Stimulated activated CD8-positive, alpha-beta memory T cell treated with anti-CD3 and anti-CD28 coated beads, Interleukin-2, amount 100 ng/mL, for 48 hours (primary cell): ENCODE measurements at regions not wholly inside any gene's neighbourhood (a gene's known extent, or its start where the extent isn't known, plus 50 kb on each side); places are given as distances from the start of the nearest gene placed in this dataset.

ENCODE experiments used
- DNase-seq, 2 donors: peaks; one replicate each; pipeline ENCODE4 v3.0.0-alpha.2; 2020; ENCODE audit warnings: low read depth in 2 of 2

DNA sequence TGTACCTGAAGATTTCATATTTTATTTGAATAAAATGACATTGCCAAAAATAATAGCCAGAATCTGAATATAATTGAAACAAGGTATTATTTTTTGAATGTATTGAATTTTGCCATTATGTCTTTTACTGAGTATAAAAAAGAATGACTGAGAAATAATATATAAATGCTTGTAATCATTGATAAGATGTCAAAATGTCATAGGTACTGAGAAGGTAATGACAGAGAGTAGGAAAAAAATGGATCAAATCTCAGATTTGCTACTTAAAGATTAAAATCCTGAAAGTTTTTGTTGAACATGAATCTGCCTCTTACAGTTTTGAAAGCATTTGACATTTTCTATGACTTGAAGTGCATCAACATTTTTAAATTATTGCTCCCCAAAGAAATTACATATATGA lies 1069.9 kb upstream of the ADGRL4 start:
- DNase-seq: no peak

DNA sequence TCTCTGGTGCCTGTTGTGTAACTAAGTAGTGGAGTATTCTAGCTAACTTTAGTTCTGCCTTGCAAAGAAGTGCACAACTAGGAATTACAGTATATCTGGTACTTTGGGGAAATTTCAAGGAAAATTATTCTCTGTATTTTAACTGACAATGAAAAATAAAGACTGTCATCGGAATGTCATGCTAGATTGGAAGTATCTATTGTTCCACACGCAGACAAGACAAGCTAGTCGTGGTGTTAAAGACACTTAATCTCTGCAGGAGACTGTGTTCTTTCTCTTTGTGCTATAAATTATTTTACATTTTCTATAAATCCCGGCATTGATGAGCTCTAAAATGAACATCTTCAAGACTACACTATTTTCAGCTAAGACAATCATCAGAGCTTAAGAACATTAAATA lies 1068.8 kb upstream of the ADGRL4 start:
- no peak for DNase-seq

DNA sequence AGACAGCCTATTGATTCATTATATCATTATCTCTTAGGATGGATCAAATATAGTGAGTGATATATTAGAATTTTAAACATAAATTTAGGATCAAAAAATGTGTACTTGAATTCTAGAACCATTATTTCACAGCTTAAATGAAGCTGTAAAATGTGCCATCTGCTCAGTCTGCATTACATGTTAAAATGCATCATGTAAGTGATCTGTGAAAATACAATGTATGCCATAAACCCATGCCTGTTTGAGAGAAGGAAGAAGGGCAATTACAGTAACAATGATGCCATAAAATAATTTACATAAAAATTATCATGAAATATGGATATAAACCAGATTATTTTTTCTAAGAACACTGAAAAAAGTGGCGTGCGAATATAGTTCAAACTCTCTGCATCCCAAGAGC lies 1066.0 kb upstream of the ADGRL4 start:
- no peak for DNase-seq

DNA sequence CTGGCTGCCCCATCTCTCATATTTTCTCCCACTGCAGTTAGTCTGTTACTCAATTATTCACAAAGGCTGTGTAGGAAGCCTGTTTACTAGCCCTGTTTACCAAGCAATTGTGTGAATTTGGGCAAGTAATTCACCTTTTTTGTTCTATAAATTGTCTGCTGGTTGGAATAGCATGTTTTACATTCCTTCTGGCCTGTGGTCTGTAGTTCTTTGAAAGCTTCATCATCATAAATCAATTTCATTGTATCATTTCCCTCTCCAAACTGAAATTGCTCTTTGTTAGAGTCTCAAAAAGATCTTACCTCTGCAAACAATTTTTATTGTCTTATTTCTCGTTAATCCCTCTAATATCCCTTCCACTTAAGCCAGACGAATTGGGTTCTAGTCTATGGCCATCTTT lies 1059.5 kb upstream of the ADGRL4 start:
- DNase-seq: no peak

DNA sequence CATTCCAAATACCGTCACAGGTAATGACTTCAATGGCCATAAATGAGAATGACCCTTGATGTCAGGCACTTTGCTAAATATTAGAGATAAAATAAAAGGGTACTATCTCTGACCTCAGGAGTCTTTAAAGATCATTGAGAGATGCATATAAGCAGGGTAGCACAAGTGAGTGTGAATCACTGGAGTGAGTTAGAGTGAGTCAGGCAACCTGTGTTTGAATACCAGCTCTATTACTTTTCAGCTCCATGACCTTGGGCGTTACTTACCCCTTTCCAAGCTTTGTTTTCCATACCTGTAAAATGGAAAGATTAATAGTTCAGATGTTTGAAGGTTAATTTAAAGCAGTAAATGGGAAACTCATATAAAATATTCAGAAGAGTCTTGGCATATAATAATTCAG lies 1058.0 kb upstream of the ADGRL4 start:
- DNase-seq: no peak

DNA sequence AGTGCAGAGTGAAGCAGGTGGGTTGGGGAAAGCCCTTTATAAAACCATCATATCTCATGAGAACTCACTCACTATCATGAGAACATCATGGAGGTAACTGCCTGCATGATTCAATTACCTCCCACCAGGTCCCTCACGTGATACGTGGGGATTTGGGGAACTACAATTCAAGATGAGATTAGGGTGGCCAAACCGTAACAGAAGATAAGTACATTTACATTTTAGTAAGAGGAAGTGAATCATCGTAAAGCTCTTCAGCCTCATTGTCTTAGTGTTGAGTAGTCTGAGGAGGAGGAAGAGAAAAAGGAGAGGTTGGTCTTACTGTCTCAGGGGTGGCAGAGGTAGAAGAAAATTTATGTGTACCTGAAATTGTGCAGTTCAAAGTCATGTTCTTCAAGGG lies 1053.4 kb upstream of the ADGRL4 start:
- no peak for DNase-seq

DNA sequence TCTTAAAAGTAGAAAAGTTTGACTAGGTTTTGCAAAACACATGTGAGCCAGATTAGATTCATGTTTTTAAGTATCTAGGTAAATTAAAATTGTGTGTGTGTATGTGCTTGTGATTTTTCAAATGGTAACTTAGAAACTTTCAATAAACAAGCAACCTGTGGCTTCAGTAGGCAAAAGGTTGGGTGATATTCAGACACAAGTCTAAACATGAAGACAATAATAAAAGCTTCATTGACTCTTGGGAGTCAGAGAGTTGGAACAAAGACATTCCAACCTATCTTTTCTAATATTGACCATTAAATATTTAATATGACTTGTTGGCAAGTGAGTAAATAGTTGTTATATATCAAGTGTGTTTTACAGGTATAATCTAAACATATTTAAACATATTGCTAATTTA lies 1049.6 kb upstream of the ADGRL4 start:
- DNase-seq: no peak

DNA sequence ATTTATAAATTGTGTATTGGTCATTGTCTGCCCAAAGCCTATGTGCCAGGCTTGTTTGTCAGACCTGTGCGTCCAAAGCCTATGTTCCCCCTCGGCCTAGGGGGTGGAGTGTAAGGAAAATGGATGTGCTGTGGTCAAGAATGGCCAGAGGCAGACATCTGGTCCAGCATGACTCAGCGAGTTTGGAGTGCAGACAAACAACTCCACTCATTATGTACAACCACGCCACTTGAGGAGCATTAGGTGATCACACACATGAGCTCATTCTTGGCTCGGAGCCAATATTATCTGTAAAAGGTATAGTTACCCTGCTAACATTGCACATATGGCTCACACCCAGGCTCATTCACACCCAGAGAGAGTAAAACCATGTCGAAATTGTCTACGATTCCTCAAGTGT lies 1047.6 kb upstream of the ADGRL4 start:
- no peak for DNase-seq

DNA sequence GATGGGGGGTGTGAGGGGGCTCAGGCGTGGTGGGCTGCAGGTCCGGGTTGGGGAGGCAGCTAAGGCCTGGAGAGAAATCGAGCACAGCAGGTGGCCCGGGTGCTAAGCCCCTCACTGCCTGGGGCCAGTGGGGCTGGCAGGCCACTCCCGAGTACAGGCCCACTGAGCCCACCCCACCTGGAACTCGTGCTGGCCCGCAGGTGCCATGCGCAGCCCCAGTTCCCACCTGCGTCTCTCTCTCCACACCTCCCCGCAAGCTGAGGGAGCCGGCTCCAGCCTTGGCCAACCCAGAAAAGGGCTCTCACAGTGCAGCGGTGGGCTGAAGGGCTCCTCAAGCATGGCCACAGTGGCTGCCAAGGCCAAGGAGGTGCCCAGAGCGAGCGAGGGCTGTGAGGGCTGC lies 1047.1 kb upstream of the ADGRL4 start:
- no peak for DNase-seq

DNA sequence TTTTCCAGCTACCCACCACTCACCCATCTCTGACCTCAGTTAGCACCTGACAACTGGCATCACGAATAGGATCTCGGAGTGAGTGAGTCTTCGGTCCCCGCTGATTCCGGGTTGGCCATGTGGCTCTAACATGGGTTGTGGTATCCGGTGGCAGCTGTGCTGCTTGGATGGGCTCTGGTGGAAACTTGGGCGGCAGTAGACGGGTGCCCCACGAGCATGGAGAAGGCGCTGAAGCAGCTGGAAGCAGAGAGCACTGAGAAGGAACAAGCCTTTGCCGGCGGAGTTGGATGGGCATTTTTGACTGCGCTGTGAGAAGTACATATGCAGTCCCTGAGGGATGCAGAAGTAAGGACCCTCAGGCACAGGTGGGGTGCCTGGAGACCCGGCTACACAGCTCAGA lies 1044.0 kb upstream of the ADGRL4 start:
- no peak for DNase-seq

DNA sequence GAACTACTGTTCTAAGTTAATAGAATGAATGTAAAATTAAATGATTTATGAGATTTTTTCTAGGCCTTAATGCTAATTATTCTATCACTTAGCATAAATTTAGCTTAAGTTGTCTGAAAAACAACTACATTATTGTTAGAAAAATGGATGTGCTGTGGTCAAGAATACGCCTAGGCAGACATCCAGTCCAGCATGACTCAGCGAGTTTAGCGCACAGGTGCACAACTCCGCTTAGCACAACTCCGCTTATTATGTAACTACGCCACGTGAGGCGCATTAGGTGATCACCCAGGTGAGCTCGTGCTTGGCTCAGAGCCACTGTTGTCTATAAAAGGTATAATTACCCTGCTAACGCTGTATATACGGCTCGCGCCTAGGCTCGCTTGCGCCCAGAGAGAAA lies 1043.6 kb upstream of the ADGRL4 start:
- DNase-seq: no peak

DNA sequence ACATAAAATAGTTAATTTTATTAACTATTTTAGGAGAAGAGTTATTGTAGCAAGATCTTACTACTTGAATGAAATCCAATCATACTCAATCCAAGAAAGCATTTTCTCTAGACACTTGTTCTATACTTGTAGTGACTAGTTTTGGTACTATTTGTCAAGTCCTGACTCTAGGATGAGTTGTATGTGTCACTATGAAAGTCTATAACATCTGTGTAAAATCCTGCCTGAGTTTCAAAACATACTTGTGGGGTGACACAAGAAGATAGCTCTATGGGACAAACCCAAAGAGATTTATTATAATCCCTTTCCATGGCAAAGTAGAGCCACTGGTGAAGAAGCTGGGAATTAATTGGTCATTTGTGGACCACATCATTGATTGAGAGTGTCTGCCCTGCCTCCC lies 1042.2 kb upstream of the ADGRL4 start:
- no peak for DNase-seq

DNA sequence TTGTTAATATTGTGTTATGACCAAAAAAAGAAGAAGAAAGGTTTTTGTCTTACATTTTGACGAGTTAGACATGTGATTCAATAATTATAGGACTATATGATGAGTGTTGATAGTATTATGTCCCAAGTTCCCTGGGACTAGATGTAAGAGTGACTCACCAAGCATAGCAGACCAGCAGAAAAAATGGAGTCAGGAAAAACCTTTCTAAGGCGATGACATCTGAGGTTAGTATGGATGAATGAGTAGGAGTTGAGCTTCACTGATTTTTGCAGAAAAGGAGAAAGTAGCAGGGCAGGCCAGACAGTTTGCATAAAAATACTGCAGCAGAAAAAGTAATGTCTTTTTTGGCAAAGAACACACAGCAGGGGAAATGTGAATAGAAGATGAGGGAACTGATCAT lies 1041.3 kb upstream of the ADGRL4 start:
- DNase-seq: no peak

DNA sequence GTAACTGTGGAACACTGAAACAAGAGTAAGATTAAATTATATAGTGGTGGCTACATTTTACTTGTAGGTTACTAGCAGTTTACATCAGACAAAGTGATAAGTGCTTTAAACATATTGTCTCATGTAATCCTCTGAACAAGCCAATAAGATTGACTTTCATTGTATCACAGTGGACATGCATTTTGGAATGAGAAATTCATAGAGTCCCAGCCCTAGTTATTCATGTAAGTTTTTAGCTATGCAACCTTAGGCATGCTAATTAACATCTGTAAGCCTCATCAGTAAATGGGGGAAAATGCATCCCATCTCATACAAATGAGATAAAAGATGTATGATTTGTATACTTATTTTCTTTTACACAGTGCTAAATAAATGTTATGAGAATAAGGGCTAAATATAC lies 1038.1 kb upstream of the ADGRL4 start:
- DNase-seq: no peak

DNA sequence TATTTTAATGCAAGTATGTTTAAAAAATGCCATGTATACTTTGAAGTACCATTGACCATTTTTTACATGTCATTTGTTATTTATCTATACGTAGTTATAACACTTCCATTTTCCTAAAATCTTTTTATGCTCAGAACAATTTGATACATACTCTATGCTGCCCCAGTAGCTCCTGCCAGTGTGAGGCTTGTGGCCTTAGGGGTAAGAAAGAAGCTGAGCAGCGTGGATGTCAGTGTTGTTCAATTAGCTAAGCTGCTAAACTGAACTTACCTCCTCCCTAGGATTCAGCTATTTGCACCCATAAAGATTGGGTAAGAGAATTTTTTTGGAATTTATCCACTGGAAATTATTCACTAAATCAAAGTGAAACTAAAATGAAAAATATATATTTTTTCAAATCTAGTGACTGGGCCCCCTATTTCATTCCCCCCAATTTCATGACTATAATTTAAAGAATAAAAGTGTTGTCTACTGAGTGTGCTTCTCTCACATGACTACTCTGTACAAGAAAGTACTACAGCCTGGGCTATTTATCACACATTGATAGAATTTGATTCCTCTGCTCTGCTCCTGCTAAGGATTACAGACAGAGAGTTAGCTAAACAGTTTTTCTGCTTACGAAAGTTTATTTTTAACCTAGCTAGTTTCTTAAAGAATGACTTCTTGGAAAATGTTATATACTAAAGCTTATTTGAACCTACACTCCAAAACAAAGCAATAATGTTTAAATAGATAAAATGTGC lies 1030.3 kb upstream of the ADGRL4 start:
- DNase-seq: no peak

DNA sequence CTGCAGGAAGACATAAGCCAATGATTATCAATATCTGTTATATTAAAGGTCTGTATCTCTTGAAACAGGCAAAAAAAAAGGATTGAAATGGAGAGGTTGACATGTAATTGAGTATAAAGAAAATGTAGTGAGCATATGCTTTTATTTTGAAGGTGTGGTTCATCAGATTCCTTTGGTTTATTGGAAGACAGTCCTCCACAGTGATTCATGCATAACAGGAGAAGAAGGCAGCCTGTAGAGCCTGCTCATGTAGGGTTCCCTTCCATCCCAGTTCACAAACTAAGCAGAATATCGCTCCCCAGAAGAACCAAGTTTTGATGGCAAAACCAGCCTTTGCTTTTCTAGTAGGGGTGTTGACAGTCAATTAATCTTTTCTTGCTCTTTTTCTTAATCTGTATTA lies 1016.8 kb upstream of the ADGRL4 start:
- no peak for DNase-seq

DNA sequence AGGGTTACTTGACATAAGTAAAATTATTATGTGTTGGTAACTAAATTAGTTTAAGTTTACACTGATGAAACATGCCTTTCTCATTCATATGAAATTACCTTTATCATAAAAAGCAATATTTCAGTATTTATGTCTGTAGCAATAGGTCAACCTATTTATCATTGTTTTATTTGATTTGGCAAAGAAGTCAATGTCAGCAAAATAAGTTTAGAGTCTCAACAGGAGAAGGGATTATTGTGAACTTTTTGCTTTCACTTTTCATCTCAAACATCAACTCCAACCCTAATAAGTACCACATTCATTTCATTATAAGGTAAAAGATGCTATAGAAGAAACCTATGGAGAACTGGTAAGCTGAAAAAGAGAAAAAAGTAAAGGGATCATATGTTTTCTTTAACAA lies 1015.4 kb upstream of the ADGRL4 start:
- DNase-seq: no peak

DNA sequence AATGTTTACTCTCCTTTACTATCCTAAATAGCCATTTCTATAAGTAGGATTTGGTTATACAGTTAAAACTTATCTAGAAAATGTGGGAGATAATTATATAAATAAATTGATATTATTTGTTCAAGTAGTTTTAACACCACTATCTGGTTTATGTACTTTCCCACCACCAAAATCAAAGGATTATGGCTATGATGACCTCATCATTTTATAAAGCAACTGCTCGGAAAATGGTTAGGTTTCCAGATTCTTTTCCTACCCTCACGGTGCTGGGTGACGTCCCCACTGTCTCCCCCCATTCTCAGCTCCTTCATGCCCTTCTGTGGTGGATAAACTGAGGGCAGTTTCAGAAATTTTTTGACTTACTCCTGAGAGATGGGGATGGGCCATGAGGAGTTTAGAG lies 1011.8 kb upstream of the ADGRL4 start:
- no peak for DNase-seq

DNA sequence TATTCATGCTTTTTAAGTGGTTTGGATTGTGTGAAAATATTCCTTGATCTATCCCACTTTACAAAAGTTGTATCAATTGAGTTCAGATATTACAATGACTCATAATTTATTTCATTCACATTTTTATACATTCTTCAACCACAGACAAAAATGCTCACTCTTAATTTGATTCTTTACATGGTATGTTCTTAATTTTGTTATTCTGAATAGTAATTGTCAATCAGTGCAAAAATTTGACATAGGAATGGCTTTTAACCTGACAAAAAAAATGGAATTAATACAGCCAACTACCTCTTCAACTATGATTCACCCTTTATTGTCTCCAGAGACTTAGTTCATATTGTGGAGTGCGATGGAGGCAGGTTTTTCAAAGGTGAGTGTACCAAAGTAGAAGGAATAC lies 1002.4 kb upstream of the ADGRL4 start:
- DNase-seq: no peak

DNA sequence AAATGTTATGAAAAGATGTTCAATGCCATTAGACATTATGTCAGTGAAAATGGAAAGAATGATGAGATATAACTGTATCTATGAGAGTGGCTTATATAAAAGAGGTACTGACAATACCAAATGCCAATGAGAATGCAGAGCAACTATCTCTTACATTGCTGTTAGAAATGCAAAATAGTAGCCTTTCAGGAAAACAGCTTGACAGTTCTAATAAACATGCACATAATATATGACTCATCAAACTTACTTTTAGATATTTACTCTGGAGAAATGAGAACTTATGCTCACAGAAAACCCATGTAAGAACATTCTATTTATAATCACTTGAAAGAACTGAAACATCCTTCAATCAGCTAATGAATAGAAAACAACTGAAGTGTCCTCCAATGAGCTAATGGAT lies 996.7 kb upstream of the ADGRL4 start:
- DNase-seq: no peak

DNA sequence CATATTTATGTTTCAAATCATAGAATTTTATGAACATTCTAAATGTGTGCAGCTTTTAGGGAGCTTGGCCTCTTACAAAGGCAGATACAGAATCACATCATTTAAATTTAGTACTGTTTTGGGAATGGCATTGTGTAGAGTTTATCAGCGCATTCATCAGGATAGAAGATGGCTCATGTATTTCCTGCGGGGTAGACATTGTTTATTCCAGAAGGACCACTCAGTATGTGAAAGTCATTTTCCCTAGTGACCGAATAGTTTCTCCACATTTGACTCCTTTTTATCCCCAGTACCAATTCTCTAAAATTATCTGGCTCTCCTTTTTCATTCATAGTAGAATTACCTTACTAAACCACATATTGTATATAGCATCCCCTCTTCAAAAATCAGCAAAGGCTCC lies 981.9 kb upstream of the ADGRL4 start:
- no peak for DNase-seq

DNA sequence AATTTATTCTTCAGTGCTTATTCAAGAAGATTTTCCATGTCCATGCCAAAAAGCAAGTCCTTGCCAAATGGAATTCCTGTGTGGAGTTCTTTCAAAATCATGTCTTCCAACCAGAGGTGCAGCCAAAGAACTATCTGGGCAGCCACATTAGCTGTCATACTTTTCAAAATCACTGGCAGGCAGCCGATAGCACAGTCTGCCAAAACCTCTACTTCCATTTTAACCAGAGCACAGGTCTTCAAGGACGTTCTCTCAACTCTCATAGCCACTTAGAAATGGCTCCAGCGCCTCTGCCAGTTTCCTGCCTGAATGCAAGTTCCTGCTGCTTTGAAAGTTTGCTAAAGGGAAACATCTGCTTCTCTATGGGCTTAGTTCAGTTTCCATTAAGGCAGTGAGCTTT lies 975.7 kb upstream of the ADGRL4 start:
- DNase-seq: no peak

DNA sequence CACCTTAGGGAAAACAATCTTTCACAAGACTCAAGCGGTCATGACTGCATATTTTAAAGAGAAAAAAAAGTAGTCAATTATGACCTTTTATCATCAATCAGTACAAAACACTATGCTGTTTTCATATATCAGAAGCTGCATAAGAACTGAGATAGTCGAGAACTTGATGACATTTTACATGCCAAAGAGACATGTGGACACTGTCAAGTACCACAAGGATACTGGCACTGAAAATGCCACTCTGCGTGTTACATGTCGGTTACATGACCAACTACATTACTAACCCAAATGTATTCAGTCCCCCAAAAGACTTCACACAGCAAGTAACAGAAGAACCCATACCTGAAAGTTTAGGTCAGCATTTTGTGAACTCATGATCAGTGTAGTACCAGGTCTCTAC lies 975.0 kb upstream of the ADGRL4 start:
- DNase-seq: no peak

DNA sequence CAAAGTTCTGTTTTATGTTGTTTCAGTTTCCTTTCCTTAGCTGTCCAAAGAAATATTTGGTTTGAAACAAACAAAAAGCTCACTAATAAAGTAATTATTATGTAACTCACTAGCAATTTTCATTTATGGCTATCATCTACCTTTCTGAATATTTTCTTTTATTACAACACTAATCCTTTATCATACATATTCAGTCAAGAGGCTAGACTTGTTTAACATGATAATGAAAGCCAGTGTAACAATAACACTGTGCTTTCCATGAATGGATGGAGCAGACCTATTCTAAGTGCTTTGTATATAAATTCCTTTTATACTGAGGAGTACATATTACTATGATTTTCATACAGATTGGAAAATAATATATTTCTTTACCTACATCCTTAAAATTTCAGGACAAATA lies 972.8 kb upstream of the ADGRL4 start:
- DNase-seq: no peak

DNA sequence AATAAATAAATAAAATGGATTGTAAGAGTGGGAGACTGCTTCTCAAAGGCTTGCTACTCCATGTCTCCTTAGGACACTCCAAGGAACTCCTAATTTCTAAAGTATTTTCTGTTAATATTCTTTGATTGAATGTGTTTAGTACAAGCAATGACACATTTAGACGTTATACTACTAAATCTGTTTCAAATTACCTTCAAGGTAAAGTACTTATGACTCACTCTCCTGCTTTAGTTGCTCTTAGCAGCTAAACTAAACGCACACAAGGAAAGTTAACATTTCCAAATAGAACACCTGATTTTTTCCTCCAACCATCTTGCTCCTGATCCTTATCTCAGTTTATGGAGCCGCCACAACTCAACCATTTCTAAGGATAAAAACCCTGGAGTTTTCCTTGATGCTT lies 969.8 kb upstream of the ADGRL4 start:
- no peak for DNase-seq
